ENCODE measurements at regions not wholly inside any gene's neighbourhood (a gene's known extent, or its start where the extent isn't known, plus 50 kb on each side); places are given as distances from the start of the nearest gene placed in this dataset.
"Not testable (repeated sequence)": the region's sequence is repeated elsewhere in the genome, so short reads cannot be mapped to it uniquely, and the experiment has no call there.

GRCh38 chr15:26015516-26016075, 152.5 kb upstream of the ATP10A start:
- no peak for DNase-seq

DNA sequence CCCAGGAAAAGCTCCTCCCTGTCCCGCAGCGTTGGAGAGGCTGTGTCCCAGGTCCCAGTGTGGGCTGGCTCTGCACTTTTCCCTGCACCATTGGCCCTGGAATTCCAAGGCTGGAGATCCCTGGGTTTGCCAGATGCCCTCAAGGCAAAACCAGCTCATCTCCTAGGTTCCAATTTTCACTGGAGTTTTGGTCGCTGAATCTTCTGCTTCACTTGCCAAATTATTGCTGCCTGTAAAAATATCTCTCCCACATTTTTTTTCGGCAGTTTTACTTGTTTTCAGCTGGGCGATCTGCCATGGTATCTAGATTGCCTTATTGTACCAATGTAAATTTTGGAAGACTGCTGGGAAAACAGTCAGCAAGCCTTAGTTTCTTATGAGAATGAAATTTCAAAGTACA, 150.9 kb upstream of the ATP10A start:
- no peak for DNase-seq

DNA sequence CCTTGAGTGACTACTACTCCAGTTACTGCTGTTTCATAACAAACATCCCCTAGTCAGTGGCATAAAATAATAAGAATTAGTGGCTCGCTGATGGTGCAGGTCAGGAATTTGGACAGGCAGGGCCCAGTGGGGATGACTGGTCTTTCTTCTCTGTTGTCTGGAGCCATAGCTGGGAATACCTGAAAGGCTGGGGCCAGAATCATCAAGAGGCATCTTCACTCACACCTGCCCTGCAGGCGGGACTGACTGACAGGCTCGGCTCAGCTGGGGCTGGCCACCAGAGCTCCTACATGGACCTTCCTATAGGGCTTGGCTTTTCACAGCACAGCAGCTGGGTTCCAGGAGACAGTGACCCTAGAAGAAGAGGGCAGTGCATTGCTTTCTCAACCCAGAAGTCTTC, 148.8 kb upstream of the ATP10A start:
- DNase-seq, result no peak

- DNase-seq, result no peak
Measured at GRCh38 chr15:26007151-26007550, 144.0 kb upstream of the ATP10A start.

DNA sequence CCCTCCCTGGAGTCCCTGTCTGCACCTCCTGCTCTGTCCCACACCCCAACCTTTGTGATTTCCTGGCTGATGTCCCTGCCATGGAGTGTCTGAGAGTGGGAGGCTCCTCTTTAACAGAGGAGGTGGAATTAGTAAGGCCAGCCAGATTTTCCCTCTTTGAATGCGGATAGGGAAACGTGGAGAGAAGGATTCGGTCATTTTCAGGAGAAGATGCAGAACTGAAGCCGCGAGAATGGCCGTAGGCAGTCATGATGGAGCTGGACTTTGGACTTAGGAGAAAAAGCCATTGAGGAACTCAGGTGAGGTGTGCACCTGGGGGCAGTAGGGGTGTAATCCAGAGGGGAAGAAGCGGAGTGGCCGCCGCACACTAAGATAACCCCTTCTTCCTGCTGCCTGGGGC, 138.1 kb upstream of the ATP10A start:
- no peak for DNase-seq

- no peak for DNase-seq
Measured at GRCh38 chr15:25993506-25993905, 130.4 kb upstream of the ATP10A start.

DNA sequence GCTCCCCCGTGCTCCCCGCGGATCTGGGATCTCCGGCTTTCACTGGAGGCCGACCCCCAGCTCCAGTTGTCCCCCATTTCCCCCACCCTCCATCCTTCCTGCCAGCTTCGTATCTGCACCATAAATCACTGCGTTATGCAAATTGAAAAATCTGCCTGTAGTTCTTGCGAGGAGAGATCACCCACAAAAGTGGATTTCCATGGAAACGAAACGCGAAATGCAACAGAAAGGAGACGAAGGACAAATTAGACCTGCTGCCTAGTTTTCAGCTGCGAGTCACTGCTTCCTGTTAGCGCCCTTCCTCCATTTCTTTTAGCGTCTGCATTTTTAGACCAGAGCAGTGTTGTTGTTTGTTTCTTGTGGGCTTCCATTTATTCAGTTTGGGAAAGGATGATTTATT, 127.1 kb upstream of the ATP10A start:
- no peak for DNase-seq

DNA sequence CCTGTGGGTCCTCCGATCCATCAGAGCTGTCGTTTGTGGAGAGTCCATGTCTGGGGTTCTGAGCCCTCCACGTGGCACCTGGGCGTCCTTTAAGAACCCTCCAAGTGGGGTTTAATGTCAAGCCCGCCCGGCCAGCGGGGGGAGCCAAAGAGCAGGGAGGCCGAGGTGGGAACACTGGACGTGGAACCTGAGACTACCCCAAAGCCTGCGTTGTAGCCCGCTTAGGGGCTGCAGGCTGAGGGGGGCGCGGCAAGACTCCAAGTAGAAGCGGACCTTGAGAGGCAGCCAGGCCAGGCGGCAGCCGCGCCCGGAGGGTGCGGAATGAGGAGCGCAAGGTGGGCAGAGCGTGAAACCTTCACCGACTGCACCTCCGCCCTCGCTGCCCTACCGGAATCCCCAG, 126.2 kb upstream of the ATP10A start:
- no peak for DNase-seq

- DNase-seq, result not testable (repeated sequence)
Measured at GRCh38 chr15:25988716-25989115, 125.6 kb upstream of the ATP10A start.

DNA sequence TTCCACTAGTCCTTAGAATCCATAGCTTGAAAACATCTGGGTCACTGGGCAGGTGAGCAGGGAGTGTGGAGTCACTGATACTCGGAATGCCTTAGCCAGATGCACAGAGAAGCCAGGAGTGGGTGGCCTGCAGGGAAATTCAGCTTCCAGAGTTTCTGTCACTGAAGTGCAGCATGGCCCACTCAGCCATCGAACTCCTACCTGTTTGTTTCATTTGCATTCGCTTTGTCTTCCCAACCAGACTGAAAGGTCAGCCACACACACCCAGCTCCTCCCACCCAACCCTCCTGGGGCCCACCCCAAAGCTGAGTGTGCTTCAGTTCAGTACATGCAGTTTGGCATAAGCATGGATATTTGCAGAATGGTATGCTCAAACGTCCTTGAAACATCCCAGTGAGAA, 124.5 kb upstream of the ATP10A start:
- no peak for DNase-seq

DNA sequence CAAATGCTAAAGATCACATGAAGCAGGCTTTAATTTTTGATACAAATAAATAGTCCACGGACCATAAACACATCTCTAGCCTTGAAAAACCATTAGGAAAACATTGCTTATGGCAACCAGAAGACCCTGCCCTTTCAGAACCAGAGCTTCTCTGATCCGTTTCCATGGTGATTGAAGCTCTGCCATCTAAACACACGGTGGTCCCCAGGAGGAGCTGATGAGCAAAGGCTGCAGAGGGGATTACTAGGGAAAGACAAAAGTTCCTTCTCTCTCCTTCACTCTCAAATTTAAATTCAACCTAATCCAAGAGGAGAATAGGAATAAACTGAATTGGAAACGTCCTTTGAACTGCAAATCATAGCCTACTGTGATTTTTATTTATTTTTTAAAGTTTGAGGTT, 122.0 kb upstream of the ATP10A start:
- DNase-seq, result no peak

DNA sequence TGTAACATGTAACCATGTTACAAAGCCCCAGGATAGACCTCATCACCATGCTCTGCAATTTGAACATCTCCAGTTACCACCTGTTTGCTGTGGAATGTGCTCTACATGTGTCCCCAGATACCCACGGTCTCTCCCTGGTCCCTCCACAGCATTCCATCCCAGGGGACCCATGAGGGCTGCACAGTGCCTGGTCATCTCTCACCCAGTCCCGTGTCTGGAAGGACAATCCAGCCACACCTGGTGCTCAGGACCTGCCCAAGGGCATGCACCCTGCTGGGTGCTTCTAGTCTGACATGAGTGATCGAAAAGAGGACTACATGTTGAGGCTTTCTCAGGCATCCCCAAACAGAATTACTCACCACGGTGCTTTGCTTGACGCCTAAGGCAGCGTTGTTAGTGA, 119.6 kb upstream of the ATP10A start:
- no peak for DNase-seq

DNA sequence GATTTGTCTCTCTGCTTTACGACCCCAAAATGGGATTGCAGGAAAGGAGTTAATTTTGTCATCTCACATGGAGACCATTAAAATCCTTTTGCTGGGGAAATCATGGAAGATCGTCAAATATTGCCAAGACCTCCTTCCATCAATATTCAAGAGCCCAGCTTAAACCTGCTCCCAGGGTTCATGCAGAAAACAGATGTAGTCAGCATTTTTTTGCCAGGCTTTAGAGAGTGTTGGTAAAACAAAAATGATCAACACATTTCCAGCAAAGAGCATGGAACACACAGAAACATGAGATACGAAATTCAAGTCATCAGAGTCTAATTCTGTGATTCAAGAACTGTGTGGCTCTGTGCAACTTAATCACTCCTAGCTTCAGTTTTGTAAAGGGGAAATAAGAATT, 118.0 kb upstream of the ATP10A start:
- DNase-seq, result no peak

GRCh38 chr15:25972141-25972675, 109.1 kb upstream of the ATP10A start:
- DNase-seq, result no peak

- no peak for DNase-seq
Measured at GRCh38 chr15:25971053-25971452, 107.9 kb upstream of the ATP10A start.

- DNase-seq, result no peak
Measured at GRCh38 chr15:25969886-25970285, 106.8 kb upstream of the ATP10A start.

GRCh38 chr15:25967116-25967515, 104.0 kb upstream of the ATP10A start:
- DNase-seq, result no peak

DNA sequence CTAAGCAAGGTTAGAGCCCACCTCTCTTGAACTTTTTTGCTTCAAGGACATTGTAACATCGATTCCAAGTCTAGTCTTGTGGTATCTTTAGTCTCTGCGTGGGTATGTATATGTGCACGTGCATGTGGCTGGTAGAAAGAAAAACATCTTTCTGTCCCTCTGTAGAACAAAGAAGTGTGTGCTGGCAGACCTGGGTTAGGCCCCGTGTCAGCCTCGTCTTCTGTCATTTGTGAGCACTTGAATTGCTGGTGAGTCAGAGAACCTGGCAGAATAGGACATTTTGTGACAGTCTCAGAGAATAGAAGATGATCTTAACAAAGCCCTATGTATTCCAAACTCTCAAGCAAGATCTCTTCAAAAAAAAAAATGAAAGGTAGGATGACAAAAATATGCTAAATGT, 102.2 kb upstream of the ATP10A start:
- no peak for DNase-seq

DNA sequence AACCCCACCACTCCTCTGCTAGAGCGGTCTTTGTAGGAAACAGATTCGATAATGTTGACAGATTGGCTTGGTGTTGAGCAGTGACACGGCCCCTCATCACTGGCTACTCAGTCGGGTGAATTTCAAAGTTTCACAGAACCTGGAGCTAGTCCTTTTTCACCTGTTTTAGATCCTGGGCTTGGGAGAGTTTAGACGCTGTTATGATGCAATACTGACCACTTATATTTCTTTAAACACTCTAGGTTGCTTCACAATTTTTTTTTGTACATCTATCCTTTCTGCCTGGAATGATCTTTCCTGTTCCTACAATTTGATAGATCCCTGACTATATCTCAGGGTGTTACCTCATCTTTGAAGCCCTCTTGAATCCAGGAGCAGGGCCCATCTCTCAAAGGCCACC, 97.1 kb upstream of the ATP10A start:
- DNase-seq, result no peak

GRCh38 chr15:25959100-25959499, 96.0 kb upstream of the ATP10A start:
- DNase-seq, result no peak

GRCh38 chr15:25955628-25956027, 92.5 kb upstream of the ATP10A start:
- DNase-seq, result no peak

DNA sequence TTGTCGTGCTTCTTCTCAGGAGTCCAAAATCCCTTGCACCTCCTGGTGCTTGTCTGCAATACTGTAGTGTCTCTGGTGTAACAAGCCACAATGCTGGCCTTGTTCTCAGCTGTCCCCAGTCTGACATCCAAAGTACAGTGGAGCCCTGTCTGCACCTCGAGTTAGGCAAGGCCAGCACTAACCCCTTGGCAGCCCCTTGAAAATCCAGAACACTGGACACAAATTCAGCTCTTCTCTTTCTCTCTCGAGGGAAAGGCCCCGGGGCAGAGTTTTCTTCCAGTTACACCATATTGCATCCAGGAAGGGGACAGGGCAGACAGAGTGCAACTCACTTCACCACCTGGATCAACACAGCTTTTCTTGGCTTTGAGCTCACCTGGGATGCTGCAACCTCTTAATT, 91.3 kb upstream of the ATP10A start:
- no peak for DNase-seq

GRCh38 chr15:25950014-25950413, 86.9 kb upstream of the ATP10A start:
- no peak for DNase-seq

DNA sequence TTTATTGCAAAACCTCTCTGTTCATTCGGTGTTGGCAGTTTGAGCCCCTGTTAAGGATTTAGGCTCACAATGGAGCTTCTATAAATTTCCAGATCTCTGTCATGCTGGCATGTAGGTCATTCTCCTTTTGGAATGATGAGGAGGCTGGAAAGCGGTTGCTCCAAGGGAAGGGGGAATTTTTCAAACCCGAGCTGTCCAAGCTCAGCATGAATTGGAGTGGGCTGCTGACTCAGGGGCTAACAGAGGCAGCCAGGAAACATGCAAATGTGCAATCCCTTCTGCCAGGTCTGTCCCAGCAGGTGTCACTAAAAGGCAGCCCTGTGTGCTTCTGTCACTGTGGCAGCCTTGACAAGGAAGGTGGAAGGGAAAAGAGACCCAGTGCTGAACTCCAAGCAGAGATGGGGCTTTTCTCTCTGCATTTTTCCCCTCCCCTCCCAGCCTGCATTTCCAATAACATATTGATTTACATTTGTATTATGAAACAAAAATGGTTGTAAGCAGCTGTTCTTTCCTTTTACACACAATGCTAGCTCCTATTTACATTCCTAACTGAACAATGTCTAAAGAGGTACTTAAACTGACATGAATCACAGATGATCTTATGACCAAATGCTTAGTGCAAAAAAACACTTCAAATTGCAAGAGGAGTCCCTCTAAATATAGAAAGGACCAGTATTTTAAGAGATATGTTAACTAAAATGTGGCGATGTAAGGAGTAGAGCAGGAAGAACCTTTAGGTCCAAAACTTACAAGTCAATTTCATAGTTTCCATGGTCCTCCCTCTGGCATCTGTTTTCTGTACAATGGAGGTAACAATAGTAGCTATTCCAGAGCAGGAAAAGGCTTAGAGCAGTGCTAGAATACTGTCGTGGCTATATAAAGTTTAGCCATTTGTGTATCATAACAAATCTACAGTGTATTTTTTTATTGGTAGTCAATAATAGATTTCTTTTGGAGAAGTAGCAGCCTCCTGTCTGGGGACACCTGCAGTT, 84.5 kb upstream of the ATP10A start:
- no peak for DNase-seq
